Anterior cingulate cortex (tissue), 58 donors: ENCODE measurements at regions not wholly inside any gene's neighbourhood (a gene's known extent, or its start where the extent isn't known, plus 50 kb on each side); places are given as distances from the start of the nearest gene placed in this dataset.
"Not testable (repeated sequence)": the region's sequence is repeated elsewhere in the genome, so short reads cannot be mapped to it uniquely, and the experiment has no call there.

ENCODE experiments used
- DNase-seq, 58 donors: peaks; one replicate each; lab custom pipeline; 2025; lab: John Stamatoyannopoulos, UW

- DNase-seq = no peak
Measured at GRCh38 chr6:130494729-130495128, 128.9 kb downstream of the TMEM200A start.

GRCh38 chr6:130500693-130501092, 134.9 kb downstream of the TMEM200A start:
- no peak for DNase-seq

GRCh38 chr6:130503146-130503545, 137.3 kb downstream of the TMEM200A start:
- DNase-seq = no peak

GRCh38 chr6:130505808-130506598, 140.2 kb downstream of the TMEM200A start:
- DNase-seq = no peak

GRCh38 chr6:130507005-130507665, 141.3 kb downstream of the TMEM200A start:
- not testable (repeated sequence) for DNase-seq

GRCh38 chr6:130507666-130508028, 141.8 kb downstream of the TMEM200A start:
- no peak for DNase-seq

- no peak for DNase-seq
Measured at GRCh38 chr6:130513770-130514169, 148.0 kb downstream of the TMEM200A start.

- DNase-seq = no peak
Measured at GRCh38 chr6:130514712-130515111, 148.9 kb downstream of the TMEM200A start.

- DNase-seq = no peak
Measured at GRCh38 chr6:130515306-130515705, 149.5 kb downstream of the TMEM200A start.

GRCh38 chr6:130516604-130517003, 150.8 kb downstream of the TMEM200A start:
- DNase-seq = no peak

- DNase-seq = no peak
Measured at GRCh38 chr6:130517444-130517931, 151.7 kb downstream of the TMEM200A start.

GRCh38 chr6:130518588-130518987, 152.8 kb downstream of the TMEM200A start:
- no peak for DNase-seq

GRCh38 chr6:130520221-130520620, 154.4 kb downstream of the TMEM200A start:
- no peak for DNase-seq

- DNase-seq = no peak
Measured at GRCh38 chr6:130520801-130521200, 155.0 kb downstream of the TMEM200A start.

GRCh38 chr6:130524552-130524951, 158.7 kb downstream of the TMEM200A start:
- no peak for DNase-seq

GRCh38 chr6:130525408-130525807, 159.6 kb downstream of the TMEM200A start:
- peak in 11 of 58 donors; percentile 2 to 53 (median 17) for DNase-seq

GRCh38 chr6:130526466-130526865, 160.6 kb downstream of the TMEM200A start:
- no peak for DNase-seq

GRCh38 chr6:130527173-130527572, 161.4 kb downstream of the TMEM200A start:
- DNase-seq = no peak

GRCh38 chr6:130529569-130530149, 163.8 kb downstream of the TMEM200A start:
- no peak for DNase-seq

- no peak for DNase-seq
Measured at GRCh38 chr6:130534627-130535026, 168.8 kb downstream of the TMEM200A start.

GRCh38 chr6:130535242-130535641, 169.4 kb downstream of the TMEM200A start:
- DNase-seq = no peak
